HEK293 (cell line): ENCODE measurements at regions not wholly inside any gene's neighbourhood (a gene's known extent, or its start where the extent isn't known, plus 50 kb on each side); places are given as distances from the start of the nearest gene placed in this dataset.

Experiments used
- CTCF ChIA-PET: fragments of 350-600 bp; formaldehyde crosslinking; extraction: SDS; loops from one replicate; lab custom pipeline; 2021; ENCODE audit warnings: antibody characterized with exemption; lab: Yijun Ruan, JAX
- POLR2A ChIA-PET: fragments of 300-600 bp; formaldehyde crosslinking; extraction: SDS; loops from one replicate; lab custom pipeline; 2020; ENCODE audit warnings: antibody characterized with exemption, inconsistent platforms; lab: Yijun Ruan, JAX
- H3K27ac ChIP-seq: fragments of 200-500 bp; sonication (Bioruptor generic); 2 replicates; pipeline ENCODE4 v1.5.1; 2014; ENCODE audit warnings: low read depth, low read length, control low read depth, inconsistent platforms; ENCODE audit errors: extremely low read depth
- H3K36me3 ChIP-seq, 2 experiments: fragments of 200-500 bp in 1 of 2; sonication (Bioruptor generic) in 1 of 2; 1 replicate in 1 of 2; 2 replicates in 1 of 2; pipeline ENCODE4 v1.5.1; 2014 to 2017; ENCODE audit warnings: inconsistent platforms in 2 of 2, low read length in 2 of 2; ENCODE audit not compliant: control insufficient read depth in 2 of 2, insufficient read depth in 1 of 2
- H3K4me1 ChIP-seq: fragments of 200-500 bp; sonication (Bioruptor generic); 2 replicates; pipeline ENCODE4 v1.5.1; 2014; ENCODE audit warnings: mild to moderate bottlenecking, low read length, inconsistent platforms; ENCODE audit not compliant: control insufficient read depth, insufficient read depth
- H3K4me3 ChIP-seq: 2 replicates; pipeline ENCODE4 v1.5.1; 2011; ENCODE audit warnings: low read depth, mild to moderate bottlenecking, control low read depth, low read length, moderate library complexity
- H3K9me3 ChIP-seq: fragments of 200-500 bp; sonication (Bioruptor generic); 2 replicates; pipeline ENCODE4 v1.5.1; 2014; ENCODE audit warnings: low read depth, low read length, inconsistent platforms; ENCODE audit not compliant: control insufficient read depth, insufficient read depth
- FEZF1 ChIP-seq: fragments of 450-650 bp; formaldehyde crosslinking; IDR thresholded peaks from 2 replicates; pipeline ENCODE4 v1.5.1; 2016; ENCODE audit warnings: missing biosample characterization, missing genetic modification characterization
- GLIS2 ChIP-seq: fragments of 450-650 bp; formaldehyde crosslinking; IDR thresholded peaks from 2 replicates; pipeline ENCODE4 v1.5.1; 2016; ENCODE audit warnings: missing biosample characterization, missing genetic modification characterization
- KLF1 ChIP-seq: fragments of 450-650 bp; formaldehyde crosslinking; IDR thresholded peaks from 2 replicates; pipeline ENCODE4 v1.5.1; 2016; ENCODE audit warnings: missing biosample characterization, missing genetic modification characterization
- OVOL3 ChIP-seq: fragments of 450-650 bp; formaldehyde crosslinking; IDR thresholded peaks from 2 replicates; pipeline ENCODE4 v1.5.1; 2016; ENCODE audit warnings: missing biosample characterization, missing genetic modification characterization
- SCRT2 ChIP-seq: fragments of 450-650 bp; formaldehyde crosslinking; IDR thresholded peaks from 2 replicates; pipeline ENCODE4 v1.5.1; 2016; ENCODE audit warnings: missing biosample characterization, missing genetic modification characterization
- YY1 ChIP-seq: fragments of 450-650 bp; formaldehyde crosslinking; IDR thresholded peaks from 2 replicates; pipeline ENCODE4 v1.5.1; 2018; ENCODE audit warnings: missing biosample characterization, missing genetic modification characterization
- YY2 ChIP-seq: fragments of 450-650 bp; formaldehyde crosslinking; IDR thresholded peaks from 2 replicates; pipeline ENCODE4 v1.5.1; 2016; ENCODE audit warnings: missing biosample characterization, missing genetic modification characterization
- ZFP3 ChIP-seq: fragments of 450-650 bp; formaldehyde crosslinking; IDR thresholded peaks from 2 replicates; pipeline ENCODE4 v1.5.1; 2016; ENCODE audit warnings: low read depth, missing biosample characterization, missing genetic modification characterization
- ZIC2 ChIP-seq: fragments of 450-650 bp; formaldehyde crosslinking; IDR thresholded peaks from 2 replicates; pipeline ENCODE4 v1.5.1; 2016; ENCODE audit warnings: missing biosample characterization, missing genetic modification characterization
- ZNF112 ChIP-seq: fragments of 450-650 bp; formaldehyde crosslinking; IDR thresholded peaks from 2 replicates; pipeline ENCODE4 v1.5.0; 2017; ENCODE audit warnings: missing biosample characterization, missing genetic modification characterization
- ZNF549 ChIP-seq: fragments of 450-650 bp; IDR thresholded peaks from 2 replicates; pipeline ENCODE4 v1.5.1; 2018; ENCODE audit warnings: missing biosample characterization, missing genetic modification characterization, mild to moderate bottlenecking, inconsistent platforms, moderate library complexity
- ZNF658 ChIP-seq: fragments of 450-650 bp; formaldehyde crosslinking; IDR thresholded peaks from 2 replicates; pipeline ENCODE4; 2016; ENCODE audit warnings: missing biosample characterization, missing genetic modification characterization
- ZNF701 ChIP-seq: fragments of 450-650 bp; formaldehyde crosslinking; IDR thresholded peaks from 2 replicates; pipeline ENCODE4 v1.5.1; 2016; ENCODE audit warnings: missing biosample characterization, missing genetic modification characterization
- ZNF792 ChIP-seq: fragments of 450-650 bp; formaldehyde crosslinking; IDR thresholded peaks from 2 replicates; pipeline ENCODE4 v1.5.1; 2016; ENCODE audit warnings: missing biosample characterization, missing genetic modification characterization
- TF ChIP-seq, protein P1 (sequence below): fragments of 450-650 bp; formaldehyde crosslinking; IDR thresholded peaks from 2 replicates; pipeline ENCODE4 v1.5.1; 2017; ENCODE audit warnings: missing biosample characterization, missing genetic modification characterization
- TF ChIP-seq, protein P2 (sequence below): fragments of 450-650 bp; formaldehyde crosslinking; IDR thresholded peaks from 2 replicates; pipeline ENCODE4 v1.5.1; 2016; ENCODE audit warnings: missing biosample characterization, missing genetic modification characterization
- TF ChIP-seq, protein P3 (sequence below): fragments of 450-650 bp; formaldehyde crosslinking; IDR thresholded peaks from 2 replicates; pipeline ENCODE4 v1.5.1; 2016; ENCODE audit warnings: missing biosample characterization, missing genetic modification characterization

DNA sequence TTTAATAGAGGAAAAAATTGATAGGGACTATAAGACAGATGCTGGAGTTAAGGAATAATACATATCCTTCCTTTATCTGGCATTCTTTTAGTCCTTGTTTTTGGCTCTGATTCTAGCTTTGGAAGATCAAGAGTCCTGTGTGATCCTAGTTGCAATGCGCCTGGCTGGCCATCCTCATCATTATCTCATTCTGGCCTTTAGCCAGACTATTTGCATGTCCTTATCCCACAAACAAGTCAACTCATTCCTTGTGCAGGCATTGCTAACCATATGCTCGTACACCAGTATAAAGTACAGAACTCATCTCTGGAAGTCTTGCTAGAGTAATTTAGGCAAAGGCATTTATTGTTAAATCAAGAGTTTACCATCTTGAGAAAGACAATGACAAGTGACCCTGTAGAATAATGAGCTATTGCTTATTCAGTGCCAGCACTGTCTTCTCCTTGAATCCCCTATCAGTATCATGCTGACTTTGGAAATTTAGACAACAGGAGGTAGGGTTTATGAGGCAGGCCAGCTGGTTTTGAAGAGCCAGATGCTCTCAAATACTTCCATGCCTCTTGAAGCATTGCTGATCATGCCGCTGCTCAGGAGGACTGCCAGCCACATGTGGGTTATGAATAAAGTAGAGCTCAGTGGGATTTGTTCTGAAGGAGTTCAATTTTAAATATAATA is 1730.3 kb upstream of the TENM3 start:
- TF ChIP-seq OVOL3 (tag by site-specific recombination) (no peak), FEZF1 (tag by site-specific recombination) (peak; percentile 58), ZIC2 (peak; percentile 82)
- TF ChIP-seq, all 188 proteins: peak for 2
- no peaks in the 10 kb centered on the region for H3K36me3 ChIP-seq
- peaks cover 2% of the 10 kb centered on the region; the same call in 1 of the 2 replicates for H3K4me1 ChIP-seq
- no peak overlapping the region for H3K4me3 ChIP-seq
- ChIA-PET POLR2A (no interaction called here), CTCF (no interaction called here)
- no peaks in the 10 kb centered on the region for H3K9me3 ChIP-seq
- H3K27ac ChIP-seq = no peak overlapping the region

DNA sequence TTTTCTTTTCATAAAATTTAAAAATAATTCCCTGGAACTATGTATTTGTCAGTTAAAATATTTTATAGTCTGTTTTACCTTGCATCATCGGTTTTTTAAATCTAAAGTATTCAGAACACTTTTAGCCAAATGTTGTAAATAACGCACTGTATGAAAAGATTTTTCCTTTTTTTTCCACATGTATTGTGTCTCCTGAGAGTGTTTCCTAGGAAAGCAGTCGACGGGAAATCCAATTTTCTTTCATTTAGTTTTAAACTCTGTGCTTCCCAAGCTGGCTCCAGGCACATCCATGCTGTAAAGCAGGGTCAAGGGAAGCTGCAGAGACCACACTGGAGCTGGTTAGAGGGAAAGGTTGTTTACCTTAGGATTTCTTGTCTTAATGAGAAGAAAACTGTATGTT is 1724.3 kb upstream of the TENM3 start:
- Histone ChIP-seq H3K4me3 (no peak overlapping the region), H3K9me3 (no peaks in the 10 kb centered on the region), H3K27ac (no peak overlapping the region), H3K4me1 (no peaks in the 10 kb centered on the region), H3K36me3 (no peaks in the 10 kb centered on the region)
- ChIA-PET POLR2A (no interaction called here), CTCF (no interaction called here)
- TF ChIP-seq, protein P1, sequence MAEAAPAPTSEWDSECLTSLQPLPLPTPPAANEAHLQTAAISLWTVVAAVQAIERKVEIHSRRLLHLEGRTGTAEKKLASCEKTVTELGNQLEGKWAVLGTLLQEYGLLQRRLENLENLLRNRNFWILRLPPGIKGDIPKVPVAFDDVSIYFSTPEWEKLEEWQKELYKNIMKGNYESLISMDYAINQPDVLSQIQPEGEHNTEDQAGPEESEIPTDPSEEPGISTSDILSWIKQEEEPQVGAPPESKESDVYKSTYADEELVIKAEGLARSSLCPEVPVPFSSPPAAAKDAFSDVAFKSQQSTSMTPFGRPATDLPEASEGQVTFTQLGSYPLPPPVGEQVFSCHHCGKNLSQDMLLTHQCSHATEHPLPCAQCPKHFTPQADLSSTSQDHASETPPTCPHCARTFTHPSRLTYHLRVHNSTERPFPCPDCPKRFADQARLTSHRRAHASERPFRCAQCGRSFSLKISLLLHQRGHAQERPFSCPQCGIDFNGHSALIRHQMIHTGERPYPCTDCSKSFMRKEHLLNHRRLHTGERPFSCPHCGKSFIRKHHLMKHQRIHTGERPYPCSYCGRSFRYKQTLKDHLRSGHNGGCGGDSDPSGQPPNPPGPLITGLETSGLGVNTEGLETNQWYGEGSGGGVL (tag by site-specific recombination) = no peak
- TF ChIP-seq ZNF549 (no peak), GLIS2 (tag by site-specific recombination) (no peak), ZNF701 (tag by site-specific recombination) (no peak), KLF1 (no peak), YY2 (no peak), YY1 (no peak), ZNF112 (tag by site-specific recombination) (no peak), ZNF792 (tag by site-specific recombination) (no peak), ZNF658 (tag by site-specific recombination) (no peak)
- TF ChIP-seq, protein P2, sequence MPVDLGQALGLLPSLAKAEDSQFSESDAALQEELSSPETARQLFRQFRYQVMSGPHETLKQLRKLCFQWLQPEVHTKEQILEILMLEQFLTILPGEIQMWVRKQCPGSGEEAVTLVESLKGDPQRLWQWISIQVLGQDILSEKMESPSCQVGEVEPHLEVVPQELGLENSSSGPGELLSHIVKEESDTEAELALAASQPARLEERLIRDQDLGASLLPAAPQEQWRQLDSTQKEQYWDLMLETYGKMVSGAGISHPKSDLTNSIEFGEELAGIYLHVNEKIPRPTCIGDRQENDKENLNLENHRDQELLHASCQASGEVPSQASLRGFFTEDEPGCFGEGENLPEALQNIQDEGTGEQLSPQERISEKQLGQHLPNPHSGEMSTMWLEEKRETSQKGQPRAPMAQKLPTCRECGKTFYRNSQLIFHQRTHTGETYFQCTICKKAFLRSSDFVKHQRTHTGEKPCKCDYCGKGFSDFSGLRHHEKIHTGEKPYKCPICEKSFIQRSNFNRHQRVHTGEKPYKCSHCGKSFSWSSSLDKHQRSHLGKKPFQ (tag by site-specific recombination) = no peak
- TF ChIP-seq, protein P3, sequence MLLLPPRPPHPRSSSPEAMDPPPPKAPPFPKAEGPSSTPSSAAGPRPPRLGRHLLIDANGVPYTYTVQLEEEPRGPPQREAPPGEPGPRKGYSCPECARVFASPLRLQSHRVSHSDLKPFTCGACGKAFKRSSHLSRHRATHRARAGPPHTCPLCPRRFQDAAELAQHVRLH (tag by site-specific recombination) = no peak

DNA sequence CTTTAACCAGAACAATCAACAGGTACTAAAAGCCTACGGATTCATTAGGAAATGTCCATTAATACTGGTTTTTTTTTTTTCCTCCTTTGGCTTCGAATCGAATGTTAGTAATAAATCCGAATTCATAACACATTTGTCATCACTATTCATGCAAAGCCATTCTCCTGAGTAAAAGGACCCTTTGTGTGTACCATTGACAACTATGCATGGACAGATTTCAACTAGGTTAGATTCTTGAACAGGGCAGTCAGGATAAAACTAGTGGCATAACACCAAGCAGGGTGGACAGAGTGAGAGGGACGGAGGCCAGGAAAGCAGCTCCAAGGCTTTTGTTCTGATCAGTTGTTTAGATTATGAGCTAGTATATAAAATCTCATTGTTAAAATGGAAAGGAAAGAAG is 1722.0 kb upstream of the TENM3 start:
- H3K9me3 ChIP-seq = no peaks in the 10 kb centered on the region
- ChIA-PET POLR2A (interaction anchor here (0.6 kb wide), 1 partner anchor 848 kb away, joined by 7 read pairs; no protein-coding TSS in a partner anchor), CTCF (interaction anchor here (0.6 to 0.7 kb wide), 2 partner anchors 17 to 426 kb away, joined by 4 read pairs; no protein-coding TSS in a partner anchor)
- no peak overlapping the region for H3K4me3 ChIP-seq
- no peaks in the 10 kb centered on the region for H3K4me1 ChIP-seq
- TF ChIP-seq ZFP3 (tag by site-specific recombination) (no peak), SCRT2 (tag by site-specific recombination) (0 out of 2 replicates have a peak, but pooled peaks have one; percentile 22)
- H3K27ac ChIP-seq = no peak overlapping the region
- H3K36me3 ChIP-seq = no peaks in the 10 kb centered on the region
